NCI-H1105 treated with DMSO at 0.1 percent for 48 hours (cell line): ENCODE measurements at regions not wholly inside any gene's neighbourhood (a gene's known extent, or its start where the extent isn't known, plus 50 kb on each side); places are given as distances from the start of the nearest gene placed in this dataset.

ENCODE experiments used
- DNase-seq: peaks from one replicate; lab custom pipeline; 2025; lab: John Stamatoyannopoulos, UW

DNA sequence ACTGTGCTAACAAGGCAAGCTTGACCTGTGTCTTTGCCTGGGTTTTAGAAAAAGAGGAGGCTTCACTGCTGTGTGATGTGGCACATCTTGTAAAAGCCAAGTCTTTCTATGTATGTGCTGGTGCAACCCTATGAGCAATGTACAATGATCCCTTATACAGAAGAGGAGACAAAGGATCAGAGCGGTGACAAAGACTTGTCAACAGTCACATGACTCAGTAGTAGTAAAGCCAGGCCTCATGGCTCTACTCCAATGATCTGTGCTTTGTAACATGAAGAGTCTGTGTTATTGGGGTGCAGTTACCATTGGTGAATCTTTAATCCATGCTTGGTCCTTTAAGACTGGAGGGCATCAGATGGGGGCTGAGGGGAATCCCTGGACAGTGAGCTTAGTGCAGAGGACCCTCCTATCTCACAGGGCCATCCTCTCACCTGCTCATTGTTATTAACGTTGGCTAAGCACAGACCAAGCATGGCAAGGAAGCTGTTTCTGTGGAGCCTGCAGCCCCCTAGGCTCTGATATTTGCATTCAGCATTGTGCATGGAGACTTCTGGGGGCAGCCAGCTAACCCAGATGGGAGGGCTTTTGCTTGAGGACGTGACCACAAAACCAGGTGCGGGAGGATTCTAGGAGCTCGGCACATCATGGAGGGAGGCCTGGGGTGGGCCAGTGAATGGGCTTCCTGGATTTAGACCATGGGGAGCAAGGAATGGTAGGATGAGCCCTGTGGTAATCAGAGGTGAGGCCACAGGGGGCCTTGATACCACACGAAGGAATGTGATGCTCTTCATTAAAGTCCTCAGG lies 308.8 kb upstream of the ZNF32 start:
- no peak for DNase-seq

DNA sequence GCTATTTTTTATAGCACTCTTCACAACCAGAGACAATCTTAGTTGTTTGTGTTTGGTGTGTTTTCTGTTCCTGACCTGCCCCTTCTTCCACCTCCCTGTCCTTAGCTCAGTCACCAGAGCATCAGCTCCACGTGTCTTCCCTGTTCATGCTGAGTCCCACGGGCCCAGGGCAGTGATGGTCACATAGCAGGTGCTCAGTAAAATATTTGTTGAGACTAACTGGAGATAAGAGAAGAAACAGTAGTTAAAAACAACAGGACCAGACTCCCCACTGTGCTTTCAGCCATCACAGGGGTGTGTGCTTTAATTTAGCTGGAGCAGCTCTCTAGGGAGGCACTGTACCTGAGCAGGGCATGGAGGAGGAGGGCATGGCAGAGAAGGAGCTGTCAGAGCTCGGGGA lies 307.3 kb upstream of the ZNF32 start:
- no peak for DNase-seq

DNA sequence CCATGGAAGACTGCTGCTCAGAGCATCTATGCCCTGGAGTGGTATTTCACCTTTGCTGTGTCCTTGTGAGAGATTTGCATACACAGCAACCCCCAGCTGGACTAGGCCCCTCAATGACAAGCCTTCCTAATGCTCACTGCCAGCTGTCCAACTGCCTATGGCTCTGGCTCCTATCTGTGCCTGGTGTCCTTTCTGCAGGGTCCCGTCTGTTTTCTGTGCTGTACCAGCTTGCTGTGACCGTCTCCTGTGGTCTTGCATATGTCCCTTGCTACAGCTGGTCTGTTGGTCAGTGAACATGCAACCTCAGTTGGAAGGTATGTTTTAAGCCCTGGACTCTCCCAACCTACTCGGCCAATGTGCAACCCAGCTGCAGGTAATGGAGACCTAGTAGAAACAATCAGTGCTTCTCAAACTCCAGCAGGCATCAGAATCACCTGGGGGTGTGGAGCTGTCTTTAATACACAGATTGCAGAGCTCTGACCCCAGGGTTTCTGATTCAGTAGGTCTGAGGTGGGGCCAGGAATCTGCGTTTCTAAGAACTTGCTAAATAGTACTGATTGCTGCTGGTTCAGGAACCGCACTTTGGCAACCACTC lies 306.4 kb upstream of the ZNF32 start:
- DNase-seq = no peak

DNA sequence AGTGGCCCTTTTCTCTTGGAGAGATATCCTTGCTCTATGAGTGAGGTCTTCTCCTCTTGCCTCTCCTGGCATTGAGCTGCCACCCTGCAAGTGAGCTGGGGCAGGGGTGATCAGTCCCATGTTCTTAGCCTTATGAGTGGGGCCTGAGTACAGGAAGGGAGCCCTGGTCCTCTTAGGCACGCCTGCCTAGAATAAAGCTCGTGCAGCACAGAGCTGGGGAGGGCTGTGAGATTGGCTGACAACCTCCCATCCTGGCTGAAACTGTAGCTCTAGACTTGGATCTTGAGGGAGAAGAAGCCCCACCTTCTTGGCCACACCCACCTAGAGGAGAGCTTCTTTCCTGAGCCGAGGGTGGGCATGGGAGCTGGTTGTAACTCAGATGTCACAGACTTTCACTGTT lies 305.0 kb upstream of the ZNF32 start:
- no peak for DNase-seq

DNA sequence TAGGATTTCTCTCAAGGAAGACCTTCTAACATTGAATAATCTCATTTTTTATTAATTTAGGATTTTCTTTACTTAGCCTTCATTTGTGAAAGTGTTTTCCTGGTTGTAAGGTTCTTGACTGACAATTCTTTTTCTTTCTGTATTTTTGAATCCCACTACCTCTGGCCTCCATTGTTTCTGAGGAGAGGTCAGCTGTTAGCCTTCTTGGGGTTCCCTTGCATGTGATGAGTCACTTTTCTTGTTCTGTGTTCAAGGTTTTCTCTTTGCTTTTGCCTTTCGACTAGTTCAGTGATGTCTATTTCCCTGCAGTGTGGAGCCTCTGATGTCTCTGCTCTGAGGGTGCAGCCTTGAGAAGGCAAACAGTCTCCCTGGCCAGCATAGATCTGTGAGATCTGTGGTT lies 304.1 kb upstream of the ZNF32 start:
- DNase-seq = no peak

DNA sequence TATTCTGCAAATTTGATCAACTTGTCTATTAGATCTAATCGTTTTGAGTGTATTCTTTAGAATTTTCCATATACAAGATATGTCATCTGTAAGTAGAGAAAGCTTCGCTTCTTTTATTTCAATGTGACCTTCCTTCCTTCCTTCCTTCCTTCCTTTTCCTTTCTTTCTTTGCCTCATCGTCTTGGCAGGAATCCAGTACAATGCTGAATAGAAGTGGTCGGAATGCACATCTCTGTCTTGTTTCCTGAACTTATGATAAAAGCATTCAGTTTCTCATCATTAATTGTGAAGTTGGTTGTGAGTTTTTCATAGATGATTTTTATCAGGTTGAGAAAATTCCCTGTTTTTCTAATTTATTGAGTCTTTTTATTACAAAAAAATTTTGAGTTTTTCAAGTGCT lies 300.7 kb upstream of the ZNF32 start:
- DNase-seq = no peak

DNA sequence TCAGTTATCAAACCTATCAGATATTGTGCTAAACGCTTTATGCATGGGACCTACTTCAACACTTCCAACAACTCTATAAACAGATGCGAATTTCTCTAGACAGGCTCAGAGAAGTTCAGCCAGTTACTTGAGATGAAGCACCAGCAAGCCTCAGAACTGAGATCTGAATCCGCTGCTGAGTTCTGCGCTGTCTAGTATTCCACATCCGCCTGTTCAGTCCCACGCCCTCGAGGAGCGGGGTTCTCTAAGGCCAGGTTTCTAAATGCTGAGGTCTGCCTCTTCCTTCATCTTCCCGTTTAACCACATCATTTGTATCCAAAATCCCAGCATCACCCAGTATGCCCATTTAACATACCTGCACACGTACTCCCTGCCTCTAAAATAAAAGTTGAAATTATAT lies 297.8 kb upstream of the ZNF32 start:
- no peak for DNase-seq

DNA sequence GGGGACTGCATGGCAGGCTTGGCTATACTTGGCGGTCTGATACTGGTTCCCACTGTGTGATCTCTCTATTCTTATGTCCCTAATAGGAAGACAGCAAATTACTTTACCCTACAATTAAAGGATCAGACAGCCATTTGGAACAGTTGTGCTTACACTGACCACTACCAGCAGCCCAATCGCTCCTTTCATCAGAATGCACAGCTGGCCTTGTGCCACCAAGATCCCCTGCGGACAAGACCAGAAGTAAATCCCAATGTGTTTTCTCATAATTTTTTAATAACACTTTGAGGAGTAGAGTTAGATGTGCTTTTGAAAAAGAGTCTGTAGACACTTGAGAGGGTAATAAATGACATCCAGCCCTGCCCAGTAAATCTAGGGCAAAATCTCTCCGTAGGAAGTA lies 297.2 kb upstream of the ZNF32 start:
- DNase-seq = no peak

DNA sequence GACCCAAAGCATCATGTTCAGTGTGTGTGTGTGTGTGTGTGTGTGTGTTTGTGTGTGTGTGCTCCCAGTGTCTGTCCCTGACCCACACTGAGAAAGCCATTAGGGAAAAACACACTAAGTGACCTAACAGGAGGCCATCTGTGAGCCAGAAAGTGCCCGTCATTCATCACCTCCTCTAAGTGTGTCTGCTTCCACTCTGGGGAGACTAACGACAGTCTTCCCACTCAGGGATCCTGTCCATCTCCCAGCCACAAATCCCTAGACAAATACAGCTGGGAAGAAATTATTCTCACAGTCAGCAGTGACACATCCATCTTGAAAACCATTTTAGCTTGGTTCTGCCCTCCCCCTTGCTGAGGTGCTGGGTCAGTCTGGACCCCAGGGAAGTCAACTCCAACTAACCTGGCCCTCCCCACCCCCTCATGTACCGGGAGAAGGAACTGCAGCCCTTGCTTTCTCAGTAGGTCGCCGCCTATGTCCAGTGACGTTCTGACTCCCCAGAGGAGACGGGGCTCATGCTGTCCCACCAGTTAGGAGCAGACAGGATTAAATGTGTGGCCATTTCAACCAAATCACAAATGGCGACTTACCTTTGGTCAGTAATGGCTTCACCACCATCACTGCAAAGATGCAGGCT lies 296.5 kb upstream of the ZNF32 start:
- DNase-seq = no peak

DNA sequence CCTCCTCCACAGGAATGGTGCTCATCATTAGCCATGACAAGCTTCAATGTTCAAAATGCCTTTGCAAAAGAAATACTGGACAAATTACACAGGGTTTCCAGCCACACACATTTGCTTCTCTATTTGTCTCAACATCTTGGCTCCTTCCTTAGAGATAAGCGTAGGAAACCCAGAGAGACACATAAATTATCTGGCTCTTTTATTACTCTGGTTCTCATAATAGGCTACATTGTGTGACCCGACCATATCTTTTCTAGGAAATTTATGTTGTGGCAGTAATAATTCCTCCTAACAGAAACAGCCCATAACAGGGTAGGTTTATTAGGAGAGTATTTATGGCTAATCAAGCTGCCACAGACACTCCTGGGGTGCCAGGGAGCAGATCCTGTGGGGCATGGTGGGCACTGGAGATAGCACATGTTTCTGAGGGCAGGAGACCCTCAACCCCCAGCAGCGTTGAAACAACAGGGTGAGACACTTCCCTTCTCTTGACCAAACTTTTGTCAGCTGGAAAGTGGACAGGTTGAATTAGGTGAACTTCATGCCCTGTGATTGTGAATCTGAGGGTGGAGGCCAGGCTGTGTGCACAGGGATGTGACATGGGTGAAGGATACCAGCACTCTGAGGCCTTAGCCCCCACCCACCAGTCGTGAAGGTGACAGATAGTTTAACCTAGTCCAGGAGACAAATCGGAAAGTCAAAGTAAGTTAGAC lies 295.9 kb upstream of the ZNF32 start:
- DNase-seq = no peak

DNA sequence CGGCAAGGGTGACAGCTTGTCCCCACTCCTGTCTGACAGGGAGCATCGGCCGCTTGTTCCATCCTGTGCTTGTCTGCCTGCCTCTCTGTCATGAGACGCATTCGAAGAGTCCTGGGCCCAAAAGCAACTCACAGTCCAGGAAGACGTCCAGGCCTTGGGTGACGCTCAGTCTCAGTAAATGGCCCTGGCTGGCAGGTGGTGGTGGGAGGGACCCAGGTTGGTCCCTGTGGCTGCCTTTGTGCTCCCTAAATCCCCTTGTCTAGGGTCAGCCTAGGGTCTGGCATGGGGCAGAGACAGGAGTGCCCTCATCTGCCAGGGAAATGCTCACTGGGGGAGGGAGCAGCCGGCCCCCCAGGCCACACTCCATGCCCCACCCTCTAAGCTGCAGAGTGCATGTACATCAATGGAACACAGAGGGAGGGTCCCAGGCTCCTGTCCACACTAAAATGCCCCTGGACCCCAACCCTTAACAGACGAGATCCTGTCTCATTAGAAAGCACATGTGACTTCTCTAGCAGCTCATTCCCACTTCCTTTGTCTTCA lies 295.2 kb upstream of the ZNF32 start:
- DNase-seq = no peak

DNA sequence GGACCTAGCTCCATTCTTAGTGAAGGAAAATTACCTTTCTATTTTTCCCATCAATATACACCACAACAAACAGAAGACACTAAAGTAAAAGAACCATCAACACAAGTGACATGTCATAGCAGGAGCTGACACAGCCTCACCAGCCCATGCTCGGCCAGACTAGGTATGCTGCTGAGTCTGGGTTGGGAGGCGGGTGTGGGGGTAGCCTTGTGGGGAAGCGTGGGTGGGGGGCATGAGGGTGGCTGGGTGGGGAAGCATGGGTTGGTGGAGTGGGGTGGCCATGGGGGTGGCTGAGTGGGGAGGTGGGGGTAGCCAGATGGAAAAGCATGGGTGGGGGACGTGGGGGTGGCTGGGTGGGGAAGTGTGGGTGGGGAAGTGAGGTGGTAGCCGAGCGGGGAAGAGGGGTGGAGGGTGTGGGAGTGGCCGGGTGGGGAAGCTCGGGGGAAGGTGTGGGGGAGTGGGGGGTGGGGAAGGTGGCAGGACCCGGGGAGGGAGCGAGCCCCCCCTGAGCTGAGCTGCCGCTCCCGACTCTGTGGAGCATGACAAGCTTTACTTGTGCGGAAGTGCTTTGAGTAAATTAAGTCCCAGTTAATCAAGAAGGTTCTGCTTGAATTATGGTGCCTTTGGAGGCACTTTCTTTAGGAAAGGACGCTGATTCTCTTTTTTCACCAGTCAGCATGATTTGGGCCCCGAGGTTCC lies 294.6 kb upstream of the ZNF32 start:
- no peak for DNase-seq

DNA sequence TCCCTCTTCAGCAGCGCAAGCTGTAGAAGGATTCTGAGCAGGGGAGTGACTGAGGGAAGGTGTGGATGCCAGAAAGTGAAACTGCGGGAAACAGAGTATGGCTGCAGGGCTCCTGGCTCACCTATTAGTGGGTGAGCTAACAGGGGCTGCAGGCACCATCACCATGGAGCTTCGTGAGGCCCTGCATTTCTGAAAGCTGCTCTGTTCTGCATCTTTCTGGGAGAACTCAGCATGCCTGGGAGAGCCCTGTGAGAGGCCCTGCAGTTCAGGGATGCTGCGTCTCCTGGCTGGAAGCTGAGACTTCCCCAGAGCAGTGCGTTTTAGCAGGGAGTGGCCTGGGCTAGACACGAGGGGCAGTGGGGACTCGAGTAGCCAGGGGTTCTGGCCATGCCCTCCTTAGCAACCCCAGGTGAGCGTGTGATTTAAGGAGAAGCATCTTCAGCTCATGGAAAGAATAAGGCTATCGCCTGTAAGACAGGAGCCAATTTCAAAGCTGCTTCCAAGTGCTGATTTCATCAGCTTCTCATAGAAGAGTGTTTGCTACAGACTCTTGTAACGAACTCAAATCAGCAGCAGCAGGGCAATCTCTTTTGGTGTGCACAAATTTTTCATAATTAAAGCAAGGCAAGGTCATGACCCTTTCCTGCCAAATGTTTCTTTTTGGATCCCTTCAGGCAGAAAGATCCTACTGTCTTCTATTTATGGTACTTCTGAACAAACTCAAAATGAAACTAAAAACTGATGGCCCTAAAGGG lies 293.6 kb upstream of the ZNF32 start:
- no peak for DNase-seq

DNA sequence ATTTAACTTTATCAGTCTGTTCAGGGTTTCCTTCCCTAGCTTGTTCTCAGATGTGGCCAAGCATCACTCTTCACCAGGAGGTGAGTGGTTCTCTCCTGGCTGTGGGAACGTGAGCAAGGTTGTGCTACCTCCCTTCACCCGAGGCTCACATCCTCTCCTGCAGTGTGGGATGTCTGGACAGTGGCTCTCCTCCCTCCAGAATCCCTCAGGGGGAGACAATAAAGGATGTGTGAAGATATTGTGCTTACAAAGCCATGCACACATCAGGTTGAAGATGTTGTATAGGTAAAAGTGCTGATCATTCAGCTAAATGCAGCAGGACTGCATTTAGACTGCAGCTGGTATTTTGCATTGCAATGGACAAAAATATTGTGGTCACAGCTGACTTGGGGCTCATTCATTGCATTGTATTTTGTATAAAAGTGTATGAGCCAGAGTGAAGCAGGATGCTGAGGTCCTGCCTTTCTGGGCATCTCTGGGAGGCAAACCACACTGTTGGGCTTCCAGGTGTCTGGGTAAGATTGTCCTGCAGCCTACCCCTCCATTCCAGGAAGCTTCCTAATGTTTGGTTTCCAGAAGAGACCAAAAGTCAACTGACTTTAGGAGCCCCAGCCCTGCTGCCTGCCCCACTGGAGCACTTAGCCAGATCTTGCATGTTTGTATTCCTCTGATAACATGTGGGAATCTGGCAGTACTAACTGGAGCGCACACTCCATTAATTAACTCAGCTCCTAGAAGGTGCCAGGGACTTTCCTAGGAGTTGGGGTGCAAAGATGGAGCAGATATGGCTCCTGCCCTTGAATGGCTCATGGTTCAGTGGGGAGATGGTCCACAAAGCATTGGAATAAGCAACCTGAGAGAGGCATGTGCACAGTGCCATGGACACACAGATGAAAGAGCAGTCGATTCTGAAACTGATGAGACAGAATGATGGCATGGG lies 292.5 kb upstream of the ZNF32 start:
- DNase-seq = no peak

DNA sequence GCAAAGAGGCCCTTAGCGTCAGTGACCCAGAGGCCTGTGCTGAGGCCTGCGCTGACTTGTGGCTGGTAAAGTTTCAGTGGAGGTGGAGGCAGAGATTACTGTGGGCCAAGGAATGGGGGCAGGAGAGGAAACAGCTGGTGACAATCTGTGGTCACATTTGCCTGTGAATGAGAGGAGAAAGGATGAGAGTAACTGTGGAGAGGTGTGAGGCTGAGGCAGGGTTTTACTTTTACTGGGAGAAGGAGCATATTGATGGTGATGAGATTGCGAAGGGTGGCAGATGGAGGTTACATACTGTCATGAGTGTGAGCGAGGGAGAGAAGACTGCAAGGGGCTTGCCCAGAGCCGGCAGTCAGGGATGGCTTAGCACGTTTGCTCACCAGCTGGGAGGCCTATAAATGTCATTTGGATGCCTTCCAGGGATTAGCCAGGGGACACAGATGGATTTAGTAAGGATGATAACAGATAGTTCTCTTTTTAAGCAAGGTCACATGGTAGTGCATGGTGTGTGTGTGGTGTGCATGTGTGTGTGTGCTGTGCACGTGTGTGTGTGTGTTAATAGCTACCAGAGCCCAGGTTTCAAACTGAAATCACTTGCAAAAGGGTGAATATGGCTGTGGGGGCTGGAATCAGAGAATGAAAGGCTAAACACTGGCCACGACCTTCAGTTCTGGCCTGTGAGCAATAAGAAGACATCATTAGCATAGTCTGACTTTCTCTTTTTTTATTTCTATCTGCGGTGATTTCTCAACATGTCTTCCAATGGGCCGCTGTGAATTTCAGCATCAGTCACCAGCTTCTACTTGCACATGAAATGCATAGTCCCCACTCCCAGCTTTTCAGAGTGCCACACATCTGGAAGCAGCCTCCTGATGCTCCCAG lies 291.5 kb upstream of the ZNF32 start:
- no peak for DNase-seq

DNA sequence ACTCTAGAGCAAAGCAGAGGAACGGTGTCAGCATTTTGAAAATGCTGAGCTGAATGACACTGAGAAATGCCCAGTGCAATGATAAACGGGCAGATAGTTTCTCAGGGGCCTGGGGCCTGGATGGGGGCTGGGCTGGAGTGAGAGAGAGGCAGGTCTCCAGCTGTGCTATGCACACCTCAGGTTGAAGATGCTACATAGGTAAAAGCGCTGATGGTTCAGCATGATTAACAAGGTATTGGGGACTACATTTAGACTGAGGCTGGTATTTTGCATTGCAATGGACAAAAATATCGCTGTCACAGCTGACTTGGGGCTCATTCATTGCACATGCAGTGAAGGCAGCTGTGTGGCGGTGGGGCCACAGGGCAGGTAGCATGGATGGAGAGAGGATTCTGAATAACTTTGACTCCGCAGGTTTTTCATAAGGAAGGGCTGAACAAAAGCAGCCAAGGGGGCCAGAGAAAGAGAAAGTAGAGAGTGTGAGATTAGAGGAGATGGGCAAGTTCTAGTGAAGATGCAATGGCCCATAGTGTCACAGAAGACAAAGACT lies 290.8 kb upstream of the ZNF32 start:
- DNase-seq = no peak

DNA sequence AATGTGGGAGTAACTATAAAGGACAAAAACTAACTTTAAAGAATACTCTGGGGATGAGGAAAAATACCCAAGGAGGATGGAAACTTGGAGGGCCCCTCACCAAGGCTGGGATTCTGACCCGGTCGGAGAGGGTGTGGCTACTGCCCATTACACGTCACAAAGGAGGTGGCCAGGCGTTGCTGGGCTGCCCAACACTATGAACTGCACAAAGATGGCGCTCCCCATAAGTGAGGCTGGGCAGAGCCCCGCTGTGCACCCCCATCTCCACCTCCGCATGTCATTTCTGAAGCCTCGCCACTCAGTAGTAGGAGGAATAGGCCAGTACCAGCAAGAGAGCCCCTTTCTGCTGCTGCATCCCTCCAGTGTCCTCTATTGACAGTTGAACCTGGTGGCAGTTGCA lies 290.1 kb upstream of the ZNF32 start:
- no peak for DNase-seq

DNA sequence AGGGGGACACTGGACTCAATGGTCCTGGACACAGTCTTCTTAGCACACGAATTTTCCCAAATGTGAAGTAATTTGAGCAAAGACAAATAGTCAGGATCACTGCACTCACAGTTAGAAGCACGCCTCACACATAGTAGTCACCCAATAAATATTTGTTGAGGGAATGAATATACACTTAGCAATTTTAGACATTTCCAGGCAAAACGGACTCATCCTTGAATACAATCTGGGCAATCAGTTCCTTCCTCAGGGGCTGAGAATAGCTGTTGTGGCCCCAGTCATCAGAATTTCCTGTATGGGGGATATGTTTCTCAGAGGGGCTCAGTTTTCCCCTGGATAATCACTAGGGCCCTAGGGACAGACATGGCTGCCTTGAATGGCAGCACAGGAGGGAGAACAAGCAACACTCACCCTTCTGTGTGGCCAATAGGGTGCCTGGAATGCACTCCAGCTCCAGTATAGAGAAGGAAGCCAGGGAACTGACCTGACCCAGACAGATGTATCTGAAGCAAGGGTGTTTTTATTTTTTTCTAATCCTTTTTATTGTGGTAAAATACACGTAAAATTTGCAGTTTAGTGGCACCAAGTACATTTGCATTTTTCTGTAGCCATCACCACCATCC lies 282.7 kb upstream of the ZNF32 start:
- DNase-seq = no peak
